NCI-H748 (cell line): ENCODE measurements at regions not wholly inside any gene's neighbourhood (a gene's known extent, or its start where the extent isn't known, plus 50 kb on each side); places are given as distances from the start of the nearest gene placed in this dataset.
"Not testable (repeated sequence)": the region's sequence is repeated elsewhere in the genome, so short reads cannot be mapped to it uniquely, and the experiment has no call there.

Experiments
- DNase-seq: peaks from one replicate; lab custom pipeline; 2025; ENCODE audit not compliant: unreplicated experiment; lab: John Stamatoyannopoulos, UW

DNA sequence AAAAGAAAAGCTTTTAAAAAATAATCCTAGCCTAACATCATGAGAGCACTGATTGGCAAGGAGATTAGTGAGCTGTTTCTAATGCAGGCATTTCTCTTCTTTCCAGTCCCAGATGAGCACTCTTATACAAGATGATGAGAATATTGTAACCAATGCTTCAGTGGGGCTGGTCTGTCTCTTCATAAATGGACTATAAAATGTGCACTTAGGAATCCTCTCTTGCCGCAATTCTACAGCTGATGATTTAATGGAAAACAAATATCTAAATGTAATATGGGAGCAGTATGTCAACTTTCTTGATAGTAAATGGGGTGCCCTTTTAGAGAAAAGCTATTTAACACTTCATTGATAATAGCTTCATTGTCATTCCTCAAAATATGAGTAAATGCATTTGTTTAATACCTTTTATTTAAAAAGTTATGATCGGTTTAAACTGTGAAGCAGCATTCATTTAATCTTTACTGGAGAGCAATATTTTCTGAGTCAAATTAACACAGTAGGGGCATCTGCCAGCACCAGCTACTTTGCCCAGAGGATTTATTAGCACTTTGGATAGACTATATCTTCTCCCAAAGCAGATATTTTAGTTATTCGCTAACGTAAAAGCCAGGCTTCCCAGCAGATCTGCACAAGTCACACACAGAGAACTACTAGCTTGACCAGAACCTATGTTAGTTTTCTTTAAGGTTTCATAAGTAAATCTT lies 985.9 kb downstream of the DIPK2A start:
- DNase-seq = peak; percentile 48

DNA sequence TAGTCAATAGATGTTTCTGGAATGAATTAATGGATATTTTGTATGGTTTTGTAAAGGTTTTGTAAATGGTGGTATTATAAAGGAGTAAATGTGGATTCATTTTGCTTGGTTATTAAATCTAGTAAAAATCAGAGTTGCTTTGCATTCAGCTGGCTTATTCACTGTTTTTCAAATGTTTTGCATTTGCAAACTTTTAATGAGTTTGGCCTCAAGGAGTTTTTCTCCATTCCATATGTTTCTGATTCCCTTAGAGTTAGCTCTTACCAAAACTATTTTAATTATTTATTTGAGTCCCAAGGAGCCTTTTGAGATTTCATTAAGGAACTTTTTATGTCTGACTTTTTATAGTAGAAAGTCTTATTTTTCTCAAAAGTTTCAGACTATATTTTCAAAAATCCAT lies 992.2 kb downstream of the DIPK2A start:
- no peak for DNase-seq

DNA sequence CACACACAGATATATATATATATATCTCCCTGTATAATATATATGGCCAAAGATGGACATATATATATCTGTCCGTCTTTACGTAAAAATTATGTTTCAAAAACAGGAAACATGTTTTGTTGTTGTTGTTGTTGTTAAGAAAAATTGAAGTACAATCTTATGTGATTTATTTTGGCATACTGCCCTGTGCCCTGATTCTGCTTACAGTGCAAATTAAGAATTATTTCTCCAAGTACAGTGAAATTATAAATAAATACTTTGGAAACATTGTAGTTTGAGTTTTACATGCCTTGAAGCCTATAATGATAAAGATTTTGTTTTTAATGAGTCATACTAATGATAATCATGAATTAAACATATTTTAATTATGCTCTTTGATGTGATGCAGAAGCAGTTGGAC lies 994.9 kb downstream of the DIPK2A start:
- no peak for DNase-seq

DNA sequence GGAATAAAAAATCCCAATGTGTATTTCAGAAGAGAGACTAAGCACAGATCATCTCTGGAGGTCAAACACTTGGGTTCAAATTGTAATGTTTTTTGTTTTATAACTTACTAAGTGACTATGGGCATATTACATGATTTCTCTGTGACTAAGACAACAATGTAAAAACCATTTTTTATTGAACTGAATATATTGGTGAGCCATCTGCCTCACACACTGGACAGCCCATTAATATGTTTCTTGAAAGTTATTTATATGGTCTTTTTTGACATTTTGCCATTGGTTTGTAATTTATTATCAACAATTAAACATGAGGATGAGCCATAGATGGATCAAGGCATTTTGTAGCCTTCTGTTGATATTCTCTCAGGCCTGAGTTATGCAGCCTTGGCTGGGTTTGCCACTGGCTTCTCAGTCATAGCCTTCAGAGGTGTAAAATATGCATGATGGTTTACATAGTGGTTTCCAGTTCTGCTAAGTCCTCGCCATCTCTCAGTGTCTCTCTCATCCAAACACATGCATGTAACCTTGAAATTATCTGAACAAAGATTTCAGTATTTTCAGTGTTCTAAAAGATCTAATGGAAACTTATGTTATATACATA lies 997.2 kb downstream of the DIPK2A start:
- peak; percentile 12 for DNase-seq

DNA sequence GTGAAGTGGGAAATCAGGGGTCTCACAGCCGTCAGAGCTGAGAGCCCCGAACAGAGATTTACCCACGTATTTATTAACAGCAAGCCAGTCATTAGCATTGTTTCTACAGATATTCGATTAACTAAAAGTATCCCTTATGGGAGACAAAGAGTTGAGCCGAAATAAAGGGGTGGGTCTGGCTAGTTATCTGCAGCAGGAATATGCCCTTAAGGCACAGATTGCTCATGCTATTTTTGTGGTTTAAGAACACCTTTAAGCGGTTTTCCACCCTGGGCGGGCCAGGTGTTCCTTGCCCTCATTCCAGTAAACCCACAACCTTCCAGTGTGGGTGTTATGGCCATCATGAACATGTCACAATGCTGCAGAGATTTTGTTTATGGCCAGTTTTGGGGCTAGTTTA lies 1012.9 kb downstream of the DIPK2A start:
- DNase-seq = not testable (repeated sequence)

DNA sequence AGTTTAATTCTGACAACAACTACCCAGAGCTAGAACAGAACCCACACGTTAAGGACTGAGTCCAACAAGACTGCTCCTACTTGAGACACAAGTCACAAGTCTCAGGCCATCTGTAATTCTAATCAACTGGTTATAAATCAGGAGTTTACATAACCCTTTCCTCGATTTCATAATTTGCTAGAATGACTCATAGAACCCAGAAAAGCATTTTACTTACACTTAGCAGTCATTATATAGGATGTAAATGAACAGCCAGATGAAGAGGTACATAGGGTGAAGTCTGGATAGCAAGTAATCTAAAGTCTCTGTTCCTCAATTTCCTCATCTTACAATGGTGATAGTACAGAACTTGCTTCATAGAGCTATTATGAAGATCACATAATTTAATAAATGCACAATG lies 1018.2 kb downstream of the DIPK2A start:
- no peak for DNase-seq

DNA sequence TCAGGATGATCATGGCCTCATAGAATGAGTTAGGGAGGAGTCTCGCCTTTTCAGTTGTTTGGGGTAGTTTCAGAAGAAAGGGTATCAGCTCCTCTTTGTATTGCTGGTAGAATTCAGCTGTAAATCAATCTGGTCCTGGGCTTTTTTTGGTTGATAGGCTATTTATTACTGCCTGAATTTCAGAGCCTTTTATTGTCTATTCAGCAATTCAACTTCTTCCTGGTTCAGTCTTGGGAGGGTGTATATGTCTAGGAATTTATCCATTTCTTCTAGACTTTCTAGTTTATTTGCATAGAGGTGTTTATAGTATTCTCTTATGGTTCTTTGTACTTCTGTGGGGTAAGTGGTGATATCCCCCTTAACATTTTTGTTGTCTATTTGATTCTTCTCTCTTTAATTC lies 1024.2 kb downstream of the DIPK2A start:
- no peak for DNase-seq

DNA sequence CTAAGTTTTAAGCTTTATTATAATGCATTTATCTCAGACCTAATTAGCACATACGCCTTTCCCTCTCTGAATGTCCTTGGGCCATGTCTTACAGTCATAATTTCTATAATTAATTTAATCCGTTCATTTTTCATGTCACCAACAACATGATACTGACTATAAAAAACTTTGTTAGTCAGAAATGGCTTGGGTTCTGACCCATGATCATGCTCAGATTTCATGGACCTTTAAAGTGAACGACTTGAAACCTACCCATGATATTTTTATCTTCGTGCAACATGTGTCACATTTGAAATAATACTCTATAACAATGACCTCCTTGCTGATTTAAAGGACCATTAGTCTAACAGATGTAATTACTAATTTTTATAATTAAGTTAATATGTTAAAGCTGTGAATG lies 1033.8 kb downstream of the DIPK2A start:
- DNase-seq = no peak

DNA sequence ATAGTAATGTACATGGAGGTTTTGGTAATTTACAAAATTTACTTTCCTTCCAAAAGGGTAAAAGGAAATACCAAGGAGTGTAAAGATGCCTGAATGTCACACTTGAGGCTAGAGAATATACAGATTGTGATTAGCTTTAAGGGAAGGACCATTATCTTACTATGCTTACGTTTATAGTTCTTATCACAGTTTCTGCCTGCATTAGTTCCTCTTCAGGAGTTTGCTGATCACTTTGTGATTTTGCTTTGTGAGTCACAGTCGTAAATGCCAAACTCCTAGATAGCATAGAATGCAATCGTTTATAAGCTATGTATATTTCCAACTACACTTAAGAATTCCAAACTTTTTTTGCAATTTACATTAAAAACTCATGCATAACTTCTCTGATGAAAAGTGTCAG lies 1034.6 kb downstream of the DIPK2A start:
- DNase-seq = no peak

DNA sequence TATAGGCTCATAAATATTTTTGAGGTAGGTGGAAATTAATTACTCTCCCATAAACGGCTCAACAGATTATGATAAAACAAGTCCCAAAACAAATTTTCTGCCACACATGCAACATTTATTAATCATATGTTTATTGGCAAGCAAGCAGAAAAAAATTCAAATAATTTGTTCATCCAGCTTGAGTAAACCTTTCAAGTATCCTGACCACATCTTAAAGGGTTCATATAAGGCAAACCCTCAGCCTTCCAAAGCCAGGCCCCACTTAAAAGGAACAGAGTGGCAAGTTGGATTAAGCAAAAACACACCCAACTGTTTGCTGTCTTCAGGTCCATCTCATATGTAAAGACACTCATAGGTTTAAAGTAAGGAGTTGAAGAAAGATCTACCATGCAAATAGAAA lies 1042.3 kb downstream of the DIPK2A start:
- DNase-seq = no peak

DNA sequence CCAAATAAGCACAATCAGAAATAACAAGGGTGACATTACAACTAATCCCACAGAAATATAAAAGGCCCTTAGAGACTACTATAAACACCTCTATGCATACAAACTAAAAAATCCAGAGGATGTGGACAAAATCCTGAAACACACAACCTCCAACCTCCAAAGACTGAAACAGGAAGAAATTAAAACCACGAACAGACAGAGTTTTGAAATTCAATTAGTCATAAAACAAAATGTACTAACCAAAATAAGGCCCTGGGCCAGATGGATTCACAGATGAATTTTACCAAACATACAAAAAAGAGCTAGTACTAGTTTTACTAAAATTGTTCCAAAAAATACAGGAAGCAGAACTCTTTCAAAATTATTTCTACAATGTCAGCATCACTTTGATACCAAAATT lies 1043.6 kb downstream of the DIPK2A start:
- no peak for DNase-seq

DNA sequence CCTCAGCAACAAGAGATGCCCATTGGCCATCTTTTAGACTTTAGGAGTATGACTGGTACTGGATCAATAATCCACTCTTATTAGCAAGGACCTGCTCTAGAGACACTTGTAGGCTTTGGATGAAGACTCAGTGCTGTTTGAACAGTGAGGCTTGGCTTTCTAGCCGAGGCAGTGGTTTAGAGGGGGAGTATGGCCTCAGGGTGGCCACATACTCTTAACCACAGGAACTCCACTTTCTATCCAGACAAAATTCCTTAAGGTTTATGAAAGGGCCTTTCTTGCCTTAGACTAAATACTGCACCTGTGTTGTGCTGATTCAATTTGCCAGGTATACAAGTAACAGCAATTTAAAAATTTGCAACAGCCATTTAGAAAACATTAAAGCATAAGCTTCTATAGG lies 1046.3 kb downstream of the DIPK2A start:
- DNase-seq = no peak

DNA sequence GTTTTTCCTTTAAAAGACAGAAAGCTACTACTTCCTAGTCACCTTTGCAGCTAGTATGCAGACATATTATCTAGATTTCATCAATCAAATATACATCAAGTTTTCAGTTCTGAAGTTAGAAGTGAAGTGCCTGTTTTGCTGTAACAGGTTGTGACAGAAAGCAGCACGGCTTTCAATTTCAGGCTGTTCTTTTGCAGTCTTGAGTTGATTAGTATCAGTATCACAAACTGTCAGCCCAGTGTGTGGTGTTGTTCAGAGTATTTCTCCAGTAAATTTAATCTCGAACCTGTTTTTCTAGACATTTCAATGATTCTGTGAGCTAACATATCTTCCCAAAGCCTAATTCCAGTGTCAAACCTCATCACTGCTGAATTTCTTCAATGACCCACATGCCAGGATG lies 1050.8 kb downstream of the DIPK2A start:
- DNase-seq = no peak

DNA sequence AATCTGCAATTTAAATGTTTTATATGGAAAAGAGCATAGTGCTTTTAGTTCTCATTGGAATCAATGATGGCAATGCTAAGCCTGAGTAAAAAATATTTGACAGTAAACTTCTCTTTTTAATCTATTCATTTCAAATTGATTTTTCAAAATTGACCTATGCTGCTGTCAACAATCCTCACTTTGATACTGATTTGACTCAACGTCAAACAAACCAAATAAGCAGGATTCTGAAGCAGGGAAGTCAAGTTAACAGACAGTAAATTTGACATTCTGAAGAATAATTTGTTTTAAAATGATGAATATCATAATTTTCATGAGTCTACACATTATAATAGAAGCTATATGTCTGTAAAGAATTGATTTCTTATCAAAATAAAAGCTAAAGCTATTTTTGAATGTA lies 1053.1 kb downstream of the DIPK2A start:
- DNase-seq = no peak

DNA sequence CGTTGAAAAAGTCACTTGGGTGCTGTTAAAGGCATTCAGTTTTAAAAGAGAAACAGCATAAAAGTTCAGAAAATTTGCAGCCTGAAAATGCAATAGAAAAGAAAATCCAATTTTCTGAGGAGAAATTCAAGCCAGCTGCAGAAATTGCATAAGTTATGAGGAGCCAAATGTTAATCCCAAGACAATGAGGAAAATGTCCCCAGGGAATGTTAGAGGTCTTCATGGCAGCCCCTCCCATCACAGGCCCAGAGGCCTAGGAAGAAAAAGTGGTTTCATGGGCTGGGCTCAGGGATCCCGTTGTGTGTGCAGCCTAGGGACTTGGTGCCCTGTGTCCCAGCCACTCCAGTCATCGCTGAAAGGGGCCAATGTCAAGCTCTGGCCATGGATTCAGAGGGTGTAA lies 1055.6 kb downstream of the DIPK2A start:
- not testable (repeated sequence) for DNase-seq

DNA sequence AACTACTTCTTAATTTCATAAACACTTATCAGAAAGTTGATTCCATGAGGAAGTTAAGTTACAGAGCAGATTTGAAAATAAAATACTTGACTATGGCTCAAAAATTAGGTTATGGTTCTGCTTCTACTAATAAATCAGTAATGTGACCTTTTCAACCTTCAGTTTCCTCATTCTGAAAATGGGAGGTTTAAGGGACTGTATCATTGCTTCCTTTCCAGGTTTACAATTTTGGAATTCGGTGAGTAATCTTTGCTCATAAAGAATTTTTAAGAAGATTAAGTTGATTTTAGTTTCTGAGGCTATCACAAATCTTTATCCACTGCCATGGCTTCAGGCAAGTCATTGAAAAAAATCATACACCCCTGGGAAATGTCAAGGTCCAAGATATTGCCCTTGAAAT lies 1061.2 kb downstream of the DIPK2A start:
- no peak for DNase-seq

DNA sequence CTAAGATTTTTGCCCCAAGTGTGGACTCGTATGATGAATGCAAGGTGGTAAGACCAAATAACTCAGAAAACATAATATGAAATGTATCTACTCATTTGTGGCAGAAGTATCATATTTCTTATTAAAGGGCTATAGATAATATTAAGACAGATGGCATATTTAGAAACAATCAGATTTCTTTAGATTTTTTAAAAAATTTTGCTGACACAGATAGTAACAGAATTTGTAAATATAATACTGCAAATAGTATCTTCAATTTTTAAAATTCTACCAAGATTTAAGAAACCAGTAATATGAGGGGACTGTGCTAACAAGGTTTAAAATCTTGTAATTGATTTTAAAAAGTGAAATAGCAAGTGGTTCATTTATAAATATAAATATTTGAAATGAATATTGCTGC lies 1064.1 kb downstream of the DIPK2A start:
- no peak for DNase-seq

DNA sequence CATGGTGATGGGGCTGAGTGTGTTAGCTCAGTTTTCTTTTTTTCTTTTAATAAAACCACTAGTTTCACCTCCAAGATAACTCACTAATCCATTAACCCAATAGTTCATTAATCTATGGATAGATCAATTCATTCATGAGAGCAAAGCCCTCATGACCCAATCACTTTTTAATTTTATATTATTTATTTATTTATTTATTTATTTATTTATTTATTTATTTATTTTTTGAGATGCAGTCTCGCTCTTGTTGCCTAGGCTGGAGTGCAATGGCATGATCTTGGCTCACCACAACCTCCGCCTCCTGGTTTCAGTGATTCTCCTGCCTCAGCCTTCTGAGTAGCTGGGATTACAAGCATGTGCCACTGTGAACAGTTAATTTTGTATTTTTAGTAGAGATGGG lies 1082.4 kb downstream of the DIPK2A start:
- DNase-seq = not testable (repeated sequence)

DNA sequence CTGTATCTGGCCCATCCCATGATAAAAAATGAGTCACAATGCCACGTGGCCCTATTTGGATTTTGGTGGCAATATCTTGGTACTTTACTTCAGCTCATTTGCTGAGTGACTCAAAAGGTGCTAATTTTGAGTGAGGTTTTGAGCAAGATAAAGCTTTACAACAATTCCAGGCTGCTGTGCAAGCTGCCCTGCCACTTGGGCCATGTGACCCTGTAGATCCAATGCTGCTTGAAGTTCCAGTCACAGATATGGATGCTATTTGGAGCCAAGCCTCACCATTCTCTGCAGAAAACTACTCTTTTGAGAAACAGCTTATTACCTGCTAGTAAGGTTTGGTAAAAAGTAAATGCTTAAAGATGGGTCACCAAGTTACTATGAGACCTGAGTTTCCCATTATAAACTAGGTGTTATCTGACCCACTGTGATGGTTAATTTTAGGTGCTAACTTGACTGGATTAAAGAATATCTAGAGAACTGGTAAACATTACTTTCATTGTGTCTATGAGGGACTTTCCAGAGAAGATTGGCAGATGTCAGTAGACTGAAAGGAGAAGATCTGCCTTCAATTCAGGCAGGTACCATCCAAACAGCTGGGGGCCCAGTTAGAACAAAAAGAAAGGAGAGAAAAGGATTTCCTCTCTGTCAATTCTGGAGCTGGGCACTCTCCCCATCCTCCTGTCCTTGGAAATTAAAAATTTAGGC lies 1083.9 kb downstream of the DIPK2A start:
- DNase-seq = no peak

DNA sequence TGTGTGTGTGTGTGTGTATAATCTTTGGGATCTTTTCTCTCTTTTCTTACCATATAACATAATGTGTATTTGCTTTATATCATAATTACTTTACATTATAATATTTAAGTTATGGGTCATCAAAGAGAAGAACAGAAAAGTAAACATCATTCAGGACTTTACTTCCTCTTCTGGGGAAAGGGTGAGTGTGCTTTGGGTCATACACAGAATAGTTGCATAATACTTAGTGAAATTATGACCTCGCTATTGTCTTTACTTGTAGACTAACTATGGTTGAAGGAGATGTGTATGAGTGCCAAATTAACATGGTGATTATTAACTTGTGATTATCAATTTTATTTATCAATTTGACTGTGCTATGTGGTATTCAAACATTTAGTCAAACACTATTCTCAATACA lies 1086.9 kb downstream of the DIPK2A start:
- DNase-seq = no peak

DNA sequence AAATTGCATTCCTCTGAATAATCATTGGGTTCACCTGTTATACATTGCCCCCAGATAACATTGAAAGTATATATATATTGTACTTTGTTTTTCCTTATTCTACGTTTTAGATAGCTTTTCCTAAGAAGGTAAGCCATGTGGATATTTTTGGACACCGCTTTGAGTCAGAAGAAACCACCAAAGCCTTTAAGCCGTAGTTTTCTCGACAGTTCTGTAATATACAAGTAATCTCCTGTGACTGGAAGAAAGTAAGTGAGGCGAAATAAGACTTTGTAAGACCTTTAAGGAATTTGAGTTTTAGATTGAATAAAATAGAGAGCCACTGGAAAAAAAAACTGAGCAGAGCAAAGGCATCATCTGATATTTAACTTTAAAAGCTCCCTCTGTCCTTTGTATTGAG lies 1092.0 kb downstream of the DIPK2A start:
- no peak for DNase-seq

DNA sequence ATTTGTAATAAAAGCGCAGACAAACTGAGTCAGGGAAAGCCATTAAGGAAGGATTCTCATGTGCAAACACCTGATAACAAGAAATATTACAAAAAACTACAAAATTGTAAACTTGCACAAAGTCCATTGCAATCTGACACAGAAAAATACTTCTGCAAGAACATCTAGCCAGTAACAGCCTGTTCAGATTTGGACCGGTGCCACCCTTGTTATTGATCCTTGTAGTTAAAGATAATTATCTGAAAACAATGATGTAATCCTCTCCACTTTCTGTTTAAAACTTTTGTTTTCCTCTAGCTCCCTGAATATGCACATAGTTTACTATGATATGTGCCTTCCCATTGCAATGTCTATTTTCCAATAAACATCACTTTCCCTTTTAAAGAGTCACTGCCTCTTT lies 1090.2 kb downstream of the PLOD2 start:
- DNase-seq = peak; percentile 59

DNA sequence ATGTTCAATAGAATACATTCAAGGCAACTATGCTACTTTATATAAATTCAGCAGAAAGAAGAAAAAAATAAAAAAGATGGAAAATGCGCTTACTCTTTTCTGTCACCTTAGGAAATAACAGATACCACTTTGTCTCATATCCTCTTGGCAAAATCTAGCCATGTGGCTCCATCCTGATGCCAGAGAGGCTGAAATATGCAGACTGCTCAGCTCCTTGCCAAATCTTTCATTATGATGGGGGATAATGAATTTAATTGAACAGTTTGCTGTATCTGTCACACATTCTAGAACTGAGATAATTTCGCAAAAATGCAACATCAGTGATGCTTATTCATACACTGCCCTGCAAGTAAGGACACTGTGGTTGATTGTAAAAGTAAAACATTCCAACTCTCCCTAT lies 1081.5 kb downstream of the PLOD2 start:
- DNase-seq = no peak
